ENCODE measurements at regions not wholly inside any gene's neighbourhood (a gene's known extent, or its start where the extent isn't known, plus 50 kb on each side); places are given as distances from the start of the nearest gene placed in this dataset.

- SMC1A ChIA-PET (ENCODE audit: uncharacterized antibody, unreplicated experiment) = interaction anchor here (0.7 kb wide), 1 partner anchor 10 kb away, joined by 3 read pairs; no protein-coding TSS in a partner anchor
- in situ Hi-C loops (cut with MboI) (no loop called here), intact Hi-C loops (cut with micrococcal nuclease; ENCODE audit: unreplicated experiment) (no loop called here)
- Histone ChIP-seq H3K36me3 (ENCODE audit: control insufficient read depth in 2 of 2, insufficient read depth in 2 of 2, low read length in 1 of 2) (no peaks in the 10 kb centered on the region), H3K9me3 (replicated peaks; ENCODE audit: control insufficient read depth, insufficient read depth, low read length) (no peaks in the 10 kb centered on the region), H2AFZ (ENCODE audit: control insufficient read depth, low read depth, low read length) (no peak overlapping the region), H4K20me1 (ENCODE audit: control insufficient read depth, insufficient read depth) (no peaks in the 10 kb centered on the region), H3K79me2 (ENCODE audit: control insufficient read depth, insufficient read depth, low read length) (no peaks in the 10 kb centered on the region), H3K4me3 (no peak overlapping the region), H3K27ac (ENCODE audit: control insufficient read depth, insufficient read depth) (no peak overlapping the region), H3K4me1 (ENCODE audit: control insufficient read depth, insufficient read depth, low read length) (no peaks in the 10 kb centered on the region), H3K4me2 (ENCODE audit: control insufficient read depth, insufficient read depth) (no peak overlapping the region), H3K27me3 (replicated peaks in 1 of 2; ENCODE audit: control insufficient read depth in 2 of 2, insufficient read depth in 2 of 2, low read length in 1 of 2) (no peaks in the 10 kb centered on the region; a peak in 1 of 4 replicates), H3K9ac (ENCODE audit: control insufficient read depth, insufficient read depth, low read length) (no peak overlapping the region)
- CTCF ChIA-PET = no interaction called here
- RAD21 ChIA-PET (ENCODE audit: unreplicated experiment) = no interaction called here
- no peak for DNase-seq (ENCODE audit: low read depth, low spot score)
- WGBS (ENCODE audit: insufficient coverage, insufficient replicate concordance, low lambda C conversion rate, missing lambda C conversion rate) = 0% methylated on average over 1 of the region's 1 CpG
- no peak for TF ChIP-seq E4F1 (IDR thresholded peaks at IDR 0.05; ENCODE audit: borderline replicate concordance, partially characterized antibody)
- no peak for TF ChIP-seq ZBTB40 (IDR thresholded peaks at IDR 0.05; ENCODE audit: borderline replicate concordance)
- no peak for TF ChIP-seq RB1 (IDR thresholded peaks at IDR 0.05; ENCODE audit: borderline replicate concordance)
- no peak for TF ChIP-seq MTA2 (IDR thresholded peaks at IDR 0.05; ENCODE audit: low read depth)
- no peak for TF ChIP-seq SMC3 (IDR thresholded peaks at IDR 0.05; ENCODE audit: borderline replicate concordance, low read length)
- TF ChIP-seq FOXM1 (IDR thresholded peaks at IDR 0.05; ENCODE audit: low read depth, low read length) = no peak
- TF ChIP-seq POLR2AphosphoS5 (IDR thresholded peaks at IDR 0.05; ENCODE audit: low read length) = no peak
- TF ChIP-seq SIX5 (IDR thresholded peaks at IDR 0.05; ENCODE audit: low read depth, low read length, severe bottlenecking) = no peak
- TF ChIP-seq WRNIP1 (IDR thresholded peaks at IDR 0.05; ENCODE audit: borderline replicate concordance, low read depth, low read length) = no peak
- no peak for ATAC-seq
- BruUV-seq (replicated peaks) = no TSS peak
- POLR2A ChIA-PET = no interaction called here
- no peak for FAIRE-seq
Observed at GRCh38 chr5:125341436-125341835, 595.0 kb upstream of the ZNF608 start.

Data from GM12878 (cell line).